ENCODE measurements at regions not wholly inside any gene's neighbourhood (a gene's known extent, or its start where the extent isn't known, plus 50 kb on each side); places are given as distances from the start of the nearest gene placed in this dataset.

DNA sequence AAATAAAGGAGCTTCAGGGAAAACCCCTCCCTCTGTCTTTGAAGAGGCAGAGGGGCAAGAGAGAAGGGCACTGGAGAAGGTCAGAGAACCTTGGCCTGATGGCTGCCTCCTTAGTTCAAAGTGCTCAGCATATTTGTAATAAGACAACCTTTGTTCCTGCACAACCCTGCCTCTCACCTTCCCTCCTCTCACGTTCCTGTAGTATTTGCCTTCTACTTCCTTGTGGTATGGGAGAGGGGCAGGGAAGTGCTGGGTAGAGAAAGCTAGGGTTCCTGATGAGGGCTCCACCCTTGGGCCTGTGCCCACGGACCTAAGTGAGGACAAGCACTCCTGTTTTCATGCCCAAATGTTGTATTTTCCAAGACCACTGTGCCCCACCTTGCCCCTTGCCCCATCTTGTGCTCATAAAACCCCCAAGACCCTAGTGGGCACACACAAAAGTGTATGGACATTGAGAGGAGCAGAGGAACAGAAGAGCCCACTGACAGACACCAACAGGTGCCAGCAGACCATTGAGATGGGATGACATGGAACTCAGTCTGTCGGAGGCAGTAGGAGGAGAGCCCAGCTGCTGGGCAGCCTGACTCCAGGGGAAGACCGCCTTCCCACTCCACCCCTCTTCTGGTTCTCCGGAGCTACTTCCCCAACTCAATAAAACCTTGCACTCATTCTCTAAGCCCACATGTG is 261.5 kb upstream of the CCDC196 start:
- Histone ChIP-seq H3K36me3 (ENCODE audit: insufficient read depth, low read length) (no peaks in the 10 kb centered on the region), H3K27me3 (ENCODE audit: insufficient read depth, low read length, poor library complexity, severe bottlenecking) (no peaks in the 10 kb centered on the region), H3K4me1 (ENCODE audit: insufficient read depth, low read length) (no peaks in the 10 kb centered on the region), H3K9me3 (ENCODE audit: low read length) (no peaks in the 10 kb centered on the region), H3K4me3 (ENCODE audit: low read length) (no peak overlapping the region), H3K27ac (ENCODE audit: low read depth, low read length) (no peak overlapping the region)
- H3K27ac Mint-ChIP-seq = no peak overlapping the region
- DNase-seq = no peak
- peaks cover 0 to 11% of the 10 kb centered on the region in 2 donors for H3K27me3 Mint-ChIP-seq
- no peaks in the 10 kb centered on the region for H3K36me3 Mint-ChIP-seq
- POLR2A ChIA-PET = no interaction called here
- H3K4me1 Mint-ChIP-seq = no peaks in the 10 kb centered on the region
- H3K4me3 Mint-ChIP-seq = no peak overlapping the region
- peaks cover 0 to 3% (median 3%) of the 10 kb centered on the region in 5 donors for H3K9me3 Mint-ChIP-seq
- CTCF ChIA-PET = no interaction called here

DNA sequence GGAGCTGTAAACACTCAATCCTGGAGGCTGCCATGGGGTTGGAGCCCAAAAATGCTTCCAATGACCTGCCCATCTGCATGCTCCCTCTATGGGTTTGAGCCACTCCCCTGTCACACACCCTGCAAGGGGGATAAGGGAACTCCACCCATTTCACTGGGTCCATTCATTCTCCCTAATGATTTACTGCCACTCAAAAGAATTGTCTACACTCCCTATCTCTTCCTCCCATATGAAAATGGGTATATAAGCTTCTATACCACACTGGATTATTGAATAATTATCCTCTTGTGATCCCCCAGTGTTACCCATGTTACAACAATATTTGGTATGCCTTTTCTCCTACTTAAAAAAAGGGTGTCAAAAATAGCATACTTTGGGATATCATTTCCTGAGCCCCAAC is 260.8 kb upstream of the CCDC196 start:
- H3K9me3 Mint-ChIP-seq = peaks cover 0 to 3% (median 3%) of the 10 kb centered on the region in 5 donors
- H3K36me3 Mint-ChIP-seq = no peaks in the 10 kb centered on the region

DNA sequence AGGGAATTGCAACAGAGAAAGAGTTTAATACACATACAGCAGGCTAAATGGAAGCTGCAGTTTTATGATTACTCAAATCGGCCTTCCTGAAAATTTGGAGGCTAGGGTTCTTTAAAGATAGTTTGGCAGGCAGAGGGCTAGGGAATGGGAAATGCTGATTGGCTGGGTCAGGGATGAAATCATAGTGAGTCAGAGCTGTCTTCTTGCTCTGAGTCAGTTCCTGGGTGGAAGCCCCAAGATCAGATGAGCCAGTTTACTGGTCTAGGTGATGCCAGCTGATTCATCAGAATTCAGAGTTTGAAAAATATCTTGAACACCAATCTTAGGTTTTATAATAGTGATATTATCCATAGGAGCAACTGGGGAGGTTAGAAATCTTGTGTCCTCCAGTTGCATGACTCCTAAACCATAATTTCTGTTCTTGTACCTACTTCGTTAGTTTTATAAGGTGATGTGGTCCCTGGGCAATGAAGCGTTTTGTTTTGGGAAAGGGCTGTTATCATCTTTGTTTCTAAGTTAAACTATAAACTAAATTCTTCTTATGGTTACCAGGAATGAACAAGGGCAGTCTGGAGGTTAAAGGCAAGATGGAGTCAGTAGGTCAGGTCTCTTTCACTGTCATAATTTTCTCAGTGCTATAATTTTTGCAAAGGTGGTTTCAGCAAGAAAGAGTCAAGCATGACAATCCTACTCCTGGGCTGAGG is 257.8 kb upstream of the CCDC196 start:
- no peaks in the 10 kb centered on the region for H3K4me1 Mint-ChIP-seq
- H3K4me1 ChIP-seq (ENCODE audit: insufficient read depth, low read length) = no peaks in the 10 kb centered on the region
- H3K9me3 ChIP-seq (ENCODE audit: low read length) = no peaks in the 10 kb centered on the region
- H3K36me3 ChIP-seq (ENCODE audit: insufficient read depth, low read length) = no peaks in the 10 kb centered on the region
- ChIA-PET CTCF (no interaction called here), POLR2A (no interaction called here)
- H3K36me3 Mint-ChIP-seq = no peaks in the 10 kb centered on the region
- no peak overlapping the region for H3K27ac ChIP-seq (ENCODE audit: low read depth, low read length)
- H3K27ac Mint-ChIP-seq = no peak overlapping the region
- DNase-seq = no peak
- peaks cover 0 to 42% of the 10 kb centered on the region in 2 donors for H3K27me3 Mint-ChIP-seq
- H3K27me3 ChIP-seq (ENCODE audit: insufficient read depth, low read length, poor library complexity, severe bottlenecking) = no peaks in the 10 kb centered on the region
- no peak overlapping the region for H3K4me3 Mint-ChIP-seq
- H3K9me3 Mint-ChIP-seq = peaks cover 0 to 3% (median 3%) of the 10 kb centered on the region in 5 donors
- no peak overlapping the region for H3K4me3 ChIP-seq (ENCODE audit: low read length)

More for the DNA sequence above, 260.8 kb upstream of the CCDC196 start:
- Mint-ChIP-seq H3K27me3 (peaks cover 0 to 17% of the 10 kb centered on the region in 2 donors), H3K4me3 (no peak overlapping the region), H3K4me1 (no peaks in the 10 kb centered on the region), H3K27ac (no peak overlapping the region)
- Histone ChIP-seq H3K36me3 (ENCODE audit: insufficient read depth, low read length) (no peaks in the 10 kb centered on the region), H3K4me3 (ENCODE audit: low read length) (no peak overlapping the region), H3K4me1 (ENCODE audit: insufficient read depth, low read length) (no peaks in the 10 kb centered on the region), H3K27ac (ENCODE audit: low read depth, low read length) (no peak overlapping the region), H3K27me3 (ENCODE audit: insufficient read depth, low read length, poor library complexity, severe bottlenecking) (no peaks in the 10 kb centered on the region), H3K9me3 (ENCODE audit: low read length) (no peaks in the 10 kb centered on the region)
- ChIA-PET CTCF (no interaction called here), POLR2A (no interaction called here)
- no peak for DNase-seq

DNA sequence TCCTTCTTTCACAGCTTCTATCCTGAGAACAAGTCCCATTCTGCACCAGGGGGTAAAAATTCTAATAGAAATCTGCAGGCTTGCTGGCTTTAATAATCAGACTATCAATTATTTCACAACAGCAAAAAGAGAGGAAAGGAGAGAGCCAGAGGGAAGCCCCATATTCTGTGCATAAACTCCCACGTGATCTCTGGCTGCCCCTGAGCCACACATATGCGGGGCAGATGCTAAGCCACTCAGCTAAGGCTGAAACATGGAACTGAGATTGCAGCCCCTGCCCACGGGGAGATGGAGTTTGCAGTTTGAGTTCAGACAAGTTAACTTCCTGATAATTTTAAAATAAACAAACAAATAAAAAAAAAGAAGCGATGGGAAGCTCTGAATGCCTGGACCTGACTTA is 254.4 kb upstream of the CCDC196 start:
- Mint-ChIP-seq H3K27ac (no peak overlapping the region), H3K27me3 (peaks cover 6 to 54% of the 10 kb centered on the region in 2 donors), H3K9me3 (peaks cover 0 to 3% (median 3%) of the 10 kb centered on the region in 5 donors), H3K36me3 (no peaks in the 10 kb centered on the region), H3K4me3 (no peak overlapping the region), H3K4me1 (no peaks in the 10 kb centered on the region)
- DNase-seq = no peak
- Histone ChIP-seq H3K36me3 (ENCODE audit: insufficient read depth, low read length) (no peaks in the 10 kb centered on the region), H3K27me3 (ENCODE audit: insufficient read depth, low read length, poor library complexity, severe bottlenecking) (no peaks in the 10 kb centered on the region), H3K27ac (ENCODE audit: low read depth, low read length) (no peak overlapping the region), H3K9me3 (ENCODE audit: low read length) (no peaks in the 10 kb centered on the region), H3K4me3 (ENCODE audit: low read length) (no peak overlapping the region), H3K4me1 (ENCODE audit: insufficient read depth, low read length) (no peaks in the 10 kb centered on the region)
- CTCF ChIA-PET = no interaction called here
- POLR2A ChIA-PET = no interaction called here

DNA sequence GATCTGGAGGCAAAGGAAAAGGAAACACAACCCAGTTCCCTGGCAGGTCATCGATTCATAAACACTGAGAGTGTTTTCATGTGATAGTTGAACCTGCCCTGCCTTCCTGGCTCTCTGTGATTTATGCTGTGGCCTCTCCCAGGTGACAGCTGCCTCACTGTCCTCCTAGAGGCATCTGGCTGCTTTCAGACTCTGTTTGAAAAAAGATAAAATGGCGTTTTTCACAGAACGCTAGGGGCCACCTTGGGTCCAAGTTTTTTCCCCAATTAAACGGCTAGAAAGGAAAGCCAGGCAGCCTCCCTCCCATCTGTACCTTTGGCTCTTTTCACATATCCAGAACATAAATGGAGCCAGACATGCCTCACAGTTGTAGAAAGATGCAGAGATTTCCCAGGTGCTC is 252.6 kb upstream of the CCDC196 start:
- Mint-ChIP-seq H3K4me3 (no peak overlapping the region), H3K36me3 (no peaks in the 10 kb centered on the region), H3K4me1 (no peaks in the 10 kb centered on the region), H3K9me3 (no peaks in the 10 kb centered on the region), H3K27me3 (peaks cover 10 to 55% of the 10 kb centered on the region in 2 donors), H3K27ac (no peak overlapping the region)
- Histone ChIP-seq H3K36me3 (ENCODE audit: insufficient read depth, low read length) (no peaks in the 10 kb centered on the region), H3K4me1 (ENCODE audit: insufficient read depth, low read length) (no peaks in the 10 kb centered on the region), H3K27ac (ENCODE audit: low read depth, low read length) (no peak overlapping the region), H3K9me3 (ENCODE audit: low read length) (no peaks in the 10 kb centered on the region), H3K27me3 (ENCODE audit: insufficient read depth, low read length, poor library complexity, severe bottlenecking) (no peaks in the 10 kb centered on the region), H3K4me3 (ENCODE audit: low read length) (no peak overlapping the region)
- POLR2A ChIA-PET = no interaction called here
- CTCF ChIA-PET = no interaction called here
- no peak for DNase-seq

DNA sequence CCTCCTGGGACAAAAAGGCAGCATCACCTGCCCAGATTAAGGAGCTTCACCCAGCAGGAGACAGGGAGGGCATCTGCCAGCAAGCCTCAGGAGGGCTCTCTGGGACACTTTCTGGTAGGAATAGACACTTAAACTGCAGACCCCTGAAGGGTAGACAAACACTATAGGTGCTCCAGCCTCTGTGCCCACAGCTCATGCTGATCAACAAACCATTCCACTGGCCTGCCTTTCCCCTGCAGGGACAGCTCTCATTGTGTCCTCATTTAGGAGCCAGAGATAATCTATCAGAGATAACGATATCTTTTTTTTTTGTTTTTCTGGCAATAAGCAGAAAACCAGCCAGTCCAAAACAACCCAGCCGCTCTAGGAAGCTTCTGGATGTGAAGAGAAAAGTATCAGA is 251.8 kb upstream of the CCDC196 start:
- no peaks in the 10 kb centered on the region for H3K9me3 ChIP-seq (ENCODE audit: low read length)
- Mint-ChIP-seq H3K27ac (peak overlapping the region in 1 of 8 donors; percentile 27), H3K27me3 (peaks cover 11 to 50% of the 10 kb centered on the region in 2 donors), H3K4me3 (no peak overlapping the region), H3K9me3 (no peaks in the 10 kb centered on the region), H3K4me1 (no peaks in the 10 kb centered on the region), H3K36me3 (no peaks in the 10 kb centered on the region)
- CTCF ChIA-PET = no interaction called here
- H3K36me3 ChIP-seq (ENCODE audit: insufficient read depth, low read length) = no peaks in the 10 kb centered on the region
- no peaks in the 10 kb centered on the region for H3K27me3 ChIP-seq (ENCODE audit: insufficient read depth, low read length, poor library complexity, severe bottlenecking)
- POLR2A ChIA-PET = no interaction called here
- H3K27ac ChIP-seq (ENCODE audit: low read depth, low read length) = no peak overlapping the region
- no peaks in the 10 kb centered on the region for H3K4me1 ChIP-seq (ENCODE audit: insufficient read depth, low read length)
- DNase-seq = no peak
- H3K4me3 ChIP-seq (ENCODE audit: low read length) = no peak overlapping the region

DNA sequence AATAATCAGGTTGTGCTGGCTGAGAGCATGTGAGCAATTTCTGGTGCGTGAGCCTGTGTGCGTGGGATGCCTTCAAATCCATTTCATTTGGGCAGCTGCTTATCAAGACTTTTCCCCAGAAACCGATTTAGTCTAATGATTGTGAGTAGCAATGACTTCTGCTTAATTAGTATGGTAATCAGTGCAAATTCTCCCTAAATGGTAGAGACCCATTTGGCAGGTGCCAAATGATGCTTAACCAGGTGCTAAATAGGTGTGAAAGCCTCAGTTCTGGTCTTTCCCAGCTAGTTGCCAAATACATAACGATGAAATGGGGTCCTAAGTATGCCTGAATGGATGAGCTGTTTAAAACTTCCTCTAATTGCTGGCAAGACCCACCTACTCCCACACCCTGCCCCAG is 248.4 kb upstream of the CCDC196 start:
- Histone ChIP-seq H3K4me3 (ENCODE audit: low read length) (no peak overlapping the region), H3K36me3 (ENCODE audit: insufficient read depth, low read length) (no peaks in the 10 kb centered on the region), H3K27me3 (ENCODE audit: insufficient read depth, low read length, poor library complexity, severe bottlenecking) (no peaks in the 10 kb centered on the region), H3K4me1 (ENCODE audit: insufficient read depth, low read length) (no peaks in the 10 kb centered on the region), H3K9me3 (ENCODE audit: low read length) (no peaks in the 10 kb centered on the region), H3K27ac (ENCODE audit: low read depth, low read length) (no peak overlapping the region)
- Mint-ChIP-seq H3K36me3 (no peaks in the 10 kb centered on the region), H3K9me3 (no peaks in the 10 kb centered on the region), H3K27me3 (peaks cover 11 to 22% of the 10 kb centered on the region in 2 donors), H3K4me3 (no peak overlapping the region), H3K4me1 (no peaks in the 10 kb centered on the region), H3K27ac (peak overlapping the region in 1 of 8 donors; percentile 21)
- DNase-seq = no peak
- POLR2A ChIA-PET = no interaction called here
- CTCF ChIA-PET = interaction anchor here (1.4 kb wide), 1 partner anchor 11 kb away, joined by 3 read pairs; no protein-coding TSS in a partner anchor

DNA sequence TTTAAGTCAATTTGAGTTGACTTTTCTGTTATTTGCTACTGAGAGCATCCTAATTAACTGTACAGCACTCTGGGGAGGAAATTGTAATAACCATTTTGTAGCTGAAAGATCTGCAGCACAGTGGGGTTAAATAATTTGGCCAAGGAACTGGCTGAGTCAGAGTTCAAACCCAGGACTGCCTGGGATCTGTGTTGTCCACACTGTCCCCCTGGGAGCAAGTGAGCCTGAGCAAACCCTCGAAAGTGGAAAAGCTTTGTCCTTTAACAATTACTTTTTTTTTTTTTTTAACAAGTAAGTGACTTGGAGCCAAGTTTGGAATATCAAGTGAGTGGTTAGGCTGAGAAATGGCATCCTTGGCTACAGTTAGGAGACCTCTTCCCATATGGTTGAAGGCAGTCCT is 247.2 kb upstream of the CCDC196 start:
- CTCF ChIA-PET = no interaction called here
- no peaks in the 10 kb centered on the region for H3K4me1 Mint-ChIP-seq
- peaks cover 11 to 27% of the 10 kb centered on the region in 2 donors for H3K27me3 Mint-ChIP-seq
- POLR2A ChIA-PET = no interaction called here
- H3K36me3 Mint-ChIP-seq = no peaks in the 10 kb centered on the region
- no peaks in the 10 kb centered on the region for H3K9me3 Mint-ChIP-seq
- no peak for DNase-seq
- no peak overlapping the region for H3K27ac Mint-ChIP-seq
- no peak overlapping the region for H3K4me3 ChIP-seq (ENCODE audit: low read length)
- H3K27ac ChIP-seq (ENCODE audit: low read depth, low read length) = no peak overlapping the region
- no peaks in the 10 kb centered on the region for H3K36me3 ChIP-seq (ENCODE audit: insufficient read depth, low read length)
- no peaks in the 10 kb centered on the region for H3K27me3 ChIP-seq (ENCODE audit: insufficient read depth, low read length, poor library complexity, severe bottlenecking)
- H3K9me3 ChIP-seq (ENCODE audit: low read length) = no peaks in the 10 kb centered on the region
- H3K4me1 ChIP-seq (ENCODE audit: insufficient read depth, low read length) = no peaks in the 10 kb centered on the region
- H3K4me3 Mint-ChIP-seq = no peak overlapping the region
